ENCODE measurements at regions not wholly inside any gene's neighbourhood (a gene's known extent, or its start where the extent isn't known, plus 50 kb on each side); places are given as distances from the start of the nearest gene placed in this dataset.

DNA sequence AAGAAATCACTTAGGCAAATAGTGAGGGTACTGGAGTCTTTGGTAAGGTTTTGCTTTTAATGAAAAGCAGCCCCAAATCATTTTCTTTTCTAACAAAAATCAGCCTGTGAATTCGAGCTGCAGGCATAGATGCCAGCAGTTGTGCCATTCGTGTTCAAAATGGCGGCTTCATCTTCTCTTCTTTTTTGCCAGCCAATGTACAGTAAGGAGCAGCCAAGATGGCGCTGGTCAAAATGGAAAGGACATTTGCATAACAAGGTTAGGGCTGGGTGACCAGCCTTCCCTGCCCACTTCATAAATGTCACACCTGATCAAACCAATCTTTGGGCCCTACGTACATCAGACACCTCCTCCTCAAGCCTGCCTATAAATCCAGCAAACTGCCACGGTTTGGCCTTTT is 100.2 kb upstream of the RGS1 start:
- no peak overlapping the region for H3K4me3 ChIP-seq (ENCODE audit: low read depth, low read length)
- TF ChIP-seq, protein P1, sequence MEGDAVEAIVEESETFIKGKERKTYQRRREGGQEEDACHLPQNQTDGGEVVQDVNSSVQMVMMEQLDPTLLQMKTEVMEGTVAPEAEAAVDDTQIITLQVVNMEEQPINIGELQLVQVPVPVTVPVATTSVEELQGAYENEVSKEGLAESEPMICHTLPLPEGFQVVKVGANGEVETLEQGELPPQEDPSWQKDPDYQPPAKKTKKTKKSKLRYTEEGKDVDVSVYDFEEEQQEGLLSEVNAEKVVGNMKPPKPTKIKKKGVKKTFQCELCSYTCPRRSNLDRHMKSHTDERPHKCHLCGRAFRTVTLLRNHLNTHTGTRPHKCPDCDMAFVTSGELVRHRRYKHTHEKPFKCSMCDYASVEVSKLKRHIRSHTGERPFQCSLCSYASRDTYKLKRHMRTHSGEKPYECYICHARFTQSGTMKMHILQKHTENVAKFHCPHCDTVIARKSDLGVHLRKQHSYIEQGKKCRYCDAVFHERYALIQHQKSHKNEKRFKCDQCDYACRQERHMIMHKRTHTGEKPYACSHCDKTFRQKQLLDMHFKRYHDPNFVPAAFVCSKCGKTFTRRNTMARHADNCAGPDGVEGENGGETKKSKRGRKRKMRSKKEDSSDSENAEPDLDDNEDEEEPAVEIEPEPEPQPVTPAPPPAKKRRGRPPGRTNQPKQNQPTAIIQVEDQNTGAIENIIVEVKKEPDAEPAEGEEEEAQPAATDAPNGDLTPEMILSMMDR (IDR thresholded peaks at IDR 0.05; ENCODE audit: control insufficient read depth, extremely low read depth, insufficient read depth), result no peak
- no peak for DNase-seq (ENCODE audit: low read depth)

DNA sequence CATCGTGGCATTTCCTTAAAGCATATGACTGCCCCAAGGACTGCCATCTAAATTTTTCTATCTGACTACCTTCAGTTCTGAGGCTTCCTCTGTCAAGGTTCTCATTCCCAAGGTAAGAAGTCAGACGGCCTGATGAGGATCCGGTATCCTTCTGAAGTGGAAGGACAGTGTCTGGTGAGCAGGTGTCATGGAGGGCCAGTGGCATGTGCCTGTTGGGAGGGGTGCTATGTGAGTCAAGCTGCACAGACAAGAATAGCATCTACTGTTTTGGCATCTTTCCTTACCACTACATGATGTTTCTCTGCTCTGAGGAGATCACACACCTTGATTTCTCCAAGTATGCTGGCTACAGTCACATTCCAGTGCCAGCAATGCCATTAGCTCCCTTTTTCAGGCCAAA is 99.6 kb upstream of the RGS1 start:
- no peak for DNase-seq (ENCODE audit: low read depth)
- H3K4me3 ChIP-seq (ENCODE audit: low read depth, low read length), result no peak overlapping the region
- TF ChIP-seq, protein P1 (IDR thresholded peaks at IDR 0.05; ENCODE audit: control insufficient read depth, extremely low read depth, insufficient read depth), result no peak

DNA sequence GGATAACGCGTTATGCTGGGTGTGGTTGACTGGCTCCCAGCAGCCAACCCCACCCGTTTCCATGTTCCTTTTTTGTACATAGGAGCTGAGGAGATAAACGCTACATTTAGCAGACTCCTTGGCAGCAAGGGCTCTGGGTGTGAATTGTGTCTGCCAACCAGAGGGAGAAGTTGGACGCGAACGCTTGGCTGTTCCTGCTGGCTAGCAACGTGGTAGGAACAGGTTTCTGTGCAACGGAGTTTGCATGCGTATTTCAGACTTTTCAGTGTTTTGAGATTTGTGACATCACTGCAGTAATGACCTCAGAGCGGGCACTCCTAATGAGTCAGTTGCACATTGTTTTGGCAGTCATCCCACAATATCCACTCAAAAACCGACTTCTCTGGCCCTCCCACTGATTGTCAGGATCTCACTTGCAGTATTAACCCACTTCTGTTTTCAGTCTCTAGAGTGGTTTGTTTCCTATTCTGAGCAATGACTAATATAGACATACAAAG is 98.7 kb upstream of the RGS1 start:
- no peak for DNase-seq (ENCODE audit: low read depth)
- TF ChIP-seq, protein P1 (IDR thresholded peaks at IDR 0.05; ENCODE audit: control insufficient read depth, extremely low read depth, insufficient read depth), result no peak
- H3K4me3 ChIP-seq (ENCODE audit: low read depth, low read length), result no peak overlapping the region

DNA sequence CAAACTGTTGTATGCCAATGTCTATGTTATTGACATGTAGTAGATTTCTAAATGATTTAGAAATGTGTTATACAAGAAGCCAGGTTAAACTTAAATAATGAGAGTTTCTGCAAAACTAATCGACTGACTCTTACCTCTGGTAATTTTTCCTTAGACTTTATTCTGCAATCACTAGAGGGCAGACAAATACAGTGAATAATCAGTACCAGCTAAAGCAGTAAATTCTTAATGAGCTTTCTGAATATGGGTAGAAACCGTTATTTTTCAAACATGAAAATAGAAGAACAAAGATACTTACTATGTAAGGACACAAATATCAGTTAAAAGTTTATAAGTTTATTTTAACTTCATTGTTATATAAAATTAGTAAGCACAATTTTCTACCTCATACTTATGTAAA is 97.9 kb upstream of the RGS1 start:
- H3K4me3 ChIP-seq (ENCODE audit: low read depth, low read length), result no peak overlapping the region
- peak; percentile 21 for DNase-seq (ENCODE audit: low read depth)
- TF ChIP-seq, protein P1 (IDR thresholded peaks at IDR 0.05; ENCODE audit: control insufficient read depth, extremely low read depth, insufficient read depth), result peak; percentile 59

DNA sequence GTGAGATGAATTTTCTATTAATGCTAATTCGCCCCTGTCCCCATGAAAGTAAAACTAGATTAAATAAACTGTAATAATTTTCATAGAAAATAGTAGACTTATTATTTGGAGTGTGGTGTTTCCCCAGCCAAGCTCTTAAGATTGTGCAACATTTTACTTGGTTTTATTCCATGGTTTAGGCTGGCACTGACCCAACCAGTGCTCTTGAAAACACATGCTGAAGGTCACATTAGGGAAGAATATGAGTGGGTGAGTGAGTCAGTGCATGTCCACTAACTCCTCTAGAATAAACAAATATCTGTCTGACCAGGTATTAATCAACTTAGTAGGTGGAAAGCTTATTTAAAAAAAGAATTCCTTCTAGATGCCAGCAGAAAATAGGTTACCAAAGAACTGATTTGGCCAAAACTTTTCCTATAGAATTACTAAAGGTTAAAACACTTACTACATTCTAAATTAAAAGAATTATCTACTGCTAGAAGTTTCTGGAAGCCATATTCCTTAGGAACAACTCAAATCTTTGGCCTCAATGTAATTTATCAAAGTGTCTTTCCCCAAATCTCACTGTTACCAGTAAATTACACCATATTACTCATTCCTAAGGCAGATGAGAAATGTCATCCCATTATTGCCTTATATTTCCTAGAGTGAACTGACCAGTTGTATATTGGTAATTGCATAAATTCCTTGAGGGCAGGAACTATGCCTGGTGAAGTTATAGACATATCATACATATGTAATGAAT is 89.7 kb upstream of the RGS1 start:
- TF ChIP-seq, protein P1 (IDR thresholded peaks at IDR 0.05; ENCODE audit: control insufficient read depth, extremely low read depth, insufficient read depth), result no peak
- DNase-seq (ENCODE audit: low read depth), result peak; percentile 11
- H3K4me3 ChIP-seq (ENCODE audit: low read depth, low read length), result no peak overlapping the region

DNA sequence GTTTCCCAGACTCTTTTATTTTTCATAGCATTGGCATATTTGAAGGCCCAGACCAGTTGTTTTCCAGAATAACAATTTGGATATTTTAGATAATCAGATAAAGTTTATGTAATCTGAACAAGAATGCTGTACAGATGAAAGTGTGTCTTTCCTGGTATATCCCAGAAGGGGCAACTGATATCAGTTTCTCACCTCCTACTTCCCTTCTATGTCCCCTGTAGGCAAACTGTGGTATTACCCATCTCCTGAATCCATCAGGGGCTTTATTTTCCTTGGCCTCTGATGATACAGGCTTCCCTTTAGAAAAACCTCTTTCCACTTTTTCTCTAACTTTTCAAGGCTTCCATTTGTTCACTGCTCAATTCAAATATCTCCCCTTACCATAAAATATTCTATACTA is 87.5 kb upstream of the RGS1 start:
- H3K4me3 ChIP-seq (ENCODE audit: low read depth, low read length), result no peak overlapping the region
- no peak for DNase-seq (ENCODE audit: low read depth)
- TF ChIP-seq, protein P1 (IDR thresholded peaks at IDR 0.05; ENCODE audit: control insufficient read depth, extremely low read depth, insufficient read depth), result no peak

DNA sequence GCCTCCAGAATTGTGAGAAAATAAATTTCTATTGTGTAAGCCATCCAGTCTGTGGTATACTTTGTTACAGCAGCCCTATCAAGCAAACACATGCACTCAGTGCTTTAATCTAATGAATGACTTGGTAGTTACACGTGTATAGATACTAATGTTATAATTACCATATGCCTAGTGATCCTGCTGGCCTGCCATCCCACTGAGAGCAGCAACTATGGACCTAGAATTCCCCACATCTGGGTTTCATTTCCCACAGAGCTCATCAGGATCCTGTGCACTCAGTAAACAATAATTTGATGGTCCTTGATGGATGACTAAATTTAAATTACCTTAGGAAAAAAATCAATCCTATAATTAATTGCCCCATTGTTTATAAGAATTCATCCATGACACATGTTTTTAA is 86.5 kb upstream of the RGS1 start:
- DNase-seq (ENCODE audit: low read depth), result no peak
- TF ChIP-seq, protein P1 (IDR thresholded peaks at IDR 0.05; ENCODE audit: control insufficient read depth, extremely low read depth, insufficient read depth), result no peak
- H3K4me3 ChIP-seq (ENCODE audit: low read depth, low read length), result no peak overlapping the region

Measured in LNCaP clone FGC (cell line).